Esophagus (tissue), 2 donors: ENCODE measurements at regions not wholly inside any gene's neighbourhood (a gene's known extent, or its start where the extent isn't known, plus 50 kb on each side); places are given as distances from the start of the nearest gene placed in this dataset.

Experiments used
- H3K27ac ChIP-seq, 2 donors: one replicate each; pipeline ENCODE4 v1.5.1; 2013; ENCODE audit warnings: low read depth in 2 of 2, mild to moderate bottlenecking in 2 of 2, inconsistent platforms in 1 of 2, low read length in 1 of 2, moderate library complexity in 1 of 2
- H3K27me3 ChIP-seq, 2 donors: one replicate each; pipeline ENCODE4 v1.6.1; 2013; ENCODE audit warnings: low read length in 2 of 2, control low read depth in 1 of 2, mild to moderate bottlenecking in 1 of 2; ENCODE audit not compliant: insufficient read depth in 2 of 2, control insufficient read depth in 1 of 2
- H3K36me3 ChIP-seq, 2 donors: one replicate each; pipeline ENCODE4 v1.6.1; 2013; ENCODE audit warnings: low read length in 1 of 2; ENCODE audit not compliant: control insufficient read depth in 2 of 2, insufficient read depth in 2 of 2
- H3K4me1 ChIP-seq, 2 donors: one replicate each; pipeline ENCODE4 v1.6.1; 2013; ENCODE audit warnings: low read length in 1 of 2; ENCODE audit not compliant: control insufficient read depth in 2 of 2, insufficient read depth in 2 of 2
- H3K4me3 ChIP-seq, 2 donors: one replicate each; pipeline ENCODE4 v1.5.1; 2013; ENCODE audit warnings: low read length in 2 of 2, mild to moderate bottlenecking in 2 of 2, low read depth in 1 of 2, moderate library complexity in 1 of 2
- H3K9me3 ChIP-seq, 2 donors: one replicate each; pipeline ENCODE4 v1.6.1; 2013; ENCODE audit warnings: mild to moderate bottlenecking in 2 of 2, low read depth in 1 of 2, low read length in 1 of 2, moderate library complexity in 1 of 2; ENCODE audit not compliant: control insufficient read depth in 2 of 2, insufficient read depth in 1 of 2
- WGBS, 2 donors: extraction: QIAGEN DNeasy Blood & Tissue Kit; methylation state at CpG; one replicate each; pipeline ENCODE4 v1.1.7; 2013; 5-methylcytosine and 5-hydroxymethylcytosine counted together
- donor health status: healthy with polysubstance abuse.
- donor health status: Bipolar disorder and iron deficiency.

GRCh38 chr6:1481286-1481685 is 91.9 kb downstream of the FOXF2 start:
- no peak overlapping the region for H3K4me3 ChIP-seq
- H3K36me3 ChIP-seq, result no peaks in the 10 kb centered on the region
- H3K27ac ChIP-seq, result no peak overlapping the region
- peaks cover 0 to 3% of the 10 kb centered on the region in 2 donors for H3K4me1 ChIP-seq
- H3K9me3 ChIP-seq, result no peaks in the 10 kb centered on the region
- no peaks in the 10 kb centered on the region for H3K27me3 ChIP-seq
- WGBS, 2 donors, result 61 to 71% methylated on average over 1 of the region's 1 CpG

DNA sequence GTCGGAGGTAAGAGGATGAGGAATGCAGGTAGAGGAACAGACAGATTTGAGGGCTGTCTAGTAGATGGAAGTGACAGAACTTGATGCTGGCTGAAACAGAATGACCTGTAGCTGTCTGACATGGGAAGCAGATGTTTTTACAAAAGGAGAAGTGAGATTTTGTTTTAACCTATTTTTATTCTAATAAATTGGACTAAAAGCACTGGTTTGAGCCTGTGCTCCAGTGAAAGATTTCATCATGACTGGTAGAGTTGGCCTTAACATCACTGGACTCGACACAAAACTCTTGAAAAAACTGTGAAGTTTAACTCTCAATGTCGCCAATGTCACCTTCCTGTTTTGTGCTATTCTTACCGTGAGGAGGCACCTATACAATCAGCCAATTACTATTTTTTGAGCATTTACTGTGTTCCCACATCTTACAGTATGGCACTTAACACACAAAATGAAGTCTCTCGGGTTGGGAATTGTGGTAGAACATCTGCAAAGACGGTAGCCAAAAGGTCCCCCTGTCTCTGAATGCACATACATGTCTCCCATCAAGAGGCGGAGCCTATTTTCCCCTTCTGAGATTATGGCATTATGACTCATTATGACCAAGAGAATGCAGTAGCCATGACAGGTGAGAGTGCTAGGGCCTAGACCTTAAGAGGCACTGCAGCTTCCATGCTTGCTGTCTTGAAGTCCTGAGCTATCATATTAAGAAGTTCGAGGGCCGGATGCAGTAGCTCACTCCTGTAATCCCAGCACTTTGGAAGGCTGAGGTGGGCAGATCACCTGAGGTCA is 93.2 kb downstream of the FOXF2 start:
- 89 to 90% methylated on average over 9 of the region's 9 CpGs for WGBS, 2 donors
- Histone ChIP-seq H3K4me1 (peaks cover 0 to 5% of the 10 kb centered on the region in 2 donors), H3K27me3 (no peaks in the 10 kb centered on the region), H3K9me3 (no peaks in the 10 kb centered on the region), H3K27ac (no peak overlapping the region), H3K4me3 (no peak overlapping the region), H3K36me3 (no peaks in the 10 kb centered on the region)

DNA sequence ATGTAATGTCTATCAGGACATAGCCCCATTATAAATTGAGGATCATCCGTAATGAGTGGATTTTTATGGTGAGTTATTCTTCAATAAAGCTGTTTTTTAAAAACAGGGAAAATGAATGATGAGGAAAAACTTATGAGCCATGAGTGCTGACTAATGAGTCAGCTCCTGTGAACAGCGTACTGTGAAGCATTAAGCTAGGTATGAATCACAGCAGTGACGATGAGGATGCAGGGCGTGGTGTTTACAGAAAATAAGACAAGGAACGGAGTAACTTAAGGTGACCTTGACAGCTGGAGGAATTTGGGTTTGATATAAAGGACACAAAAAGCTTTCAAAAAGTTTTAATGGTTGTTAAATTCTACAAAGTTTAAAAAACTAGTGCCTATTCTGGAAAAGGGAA is 96.3 kb downstream of the FOXF2 start:
- WGBS, 2 donors, result 44 to 55% methylated on average over 5 of the region's 5 CpGs
- H3K27me3 ChIP-seq, result no peaks in the 10 kb centered on the region
- H3K27ac ChIP-seq, result peak overlapping the region; percentile 15 to 74
- H3K4me3 ChIP-seq, result no peak overlapping the region
- peaks cover 0 to 5% of the 10 kb centered on the region in 2 donors for H3K4me1 ChIP-seq
- no peaks in the 10 kb centered on the region for H3K9me3 ChIP-seq
- H3K36me3 ChIP-seq, result no peaks in the 10 kb centered on the region

- Histone ChIP-seq H3K9me3 (no peaks in the 10 kb centered on the region), H3K36me3 (no peaks in the 10 kb centered on the region), H3K4me1 (peaks cover 0 to 5% of the 10 kb centered on the region in 2 donors), H3K27ac (peak overlapping the region; percentile 15 to 74), H3K27me3 (no peaks in the 10 kb centered on the region), H3K4me3 (no peak overlapping the region)
- 68 to 79% methylated on average over 1 of the region's 1 CpG for WGBS, 2 donors
Measured at GRCh38 chr6:1486387-1486786, 97.0 kb downstream of the FOXF2 start.

- no peaks in the 10 kb centered on the region for H3K9me3 ChIP-seq
- H3K36me3 ChIP-seq, result no peaks in the 10 kb centered on the region
- H3K27me3 ChIP-seq, result no peaks in the 10 kb centered on the region
- H3K4me3 ChIP-seq, result no peak overlapping the region
- no peak overlapping the region for H3K27ac ChIP-seq
- peaks cover 0 to 5% of the 10 kb centered on the region in 2 donors for H3K4me1 ChIP-seq
- 70 to 82% methylated on average over 4 of the region's 4 CpGs for WGBS, 2 donors
Measured at GRCh38 chr6:1487239-1487638, 97.9 kb downstream of the FOXF2 start.

DNA sequence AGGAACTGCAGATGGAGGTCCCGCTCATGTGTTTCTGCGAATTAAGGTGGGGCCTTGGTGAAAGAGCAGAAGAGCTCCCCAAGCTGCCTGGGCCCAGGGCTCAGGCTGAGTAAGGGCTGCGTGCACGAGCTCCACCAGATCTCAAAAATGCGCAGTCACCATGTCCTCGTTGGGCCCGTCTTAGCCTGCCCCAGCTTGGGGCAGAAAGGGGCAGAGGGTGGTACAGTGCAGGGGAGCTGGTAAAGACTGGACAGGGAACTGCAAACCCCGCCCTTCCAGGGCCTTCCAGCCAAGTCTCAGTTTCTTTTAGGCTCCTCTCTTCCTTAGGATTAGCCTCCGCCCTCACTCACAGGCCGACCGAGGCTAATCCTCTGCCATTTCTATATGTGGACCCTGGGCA is 101.6 kb downstream of the FOXF2 start:
- peaks cover 0 to 4% of the 10 kb centered on the region in 2 donors for H3K4me1 ChIP-seq
- no peaks in the 10 kb centered on the region for H3K36me3 ChIP-seq
- H3K9me3 ChIP-seq, result peaks cover 4 to 7% of the 10 kb centered on the region in 2 donors
- H3K27ac ChIP-seq, result no peak overlapping the region
- H3K27me3 ChIP-seq, result no peaks in the 10 kb centered on the region
- H3K4me3 ChIP-seq, result no peak overlapping the region
- 92 to 94% methylated on average over 11 of the region's 11 CpGs for WGBS, 2 donors

GRCh38 chr6:1491591-1492319 is 102.4 kb downstream of the FOXF2 start:
- no peaks in the 10 kb centered on the region for H3K27me3 ChIP-seq
- H3K4me1 ChIP-seq, result no peaks in the 10 kb centered on the region
- 83 to 89% methylated on average over 10 of the region's 10 CpGs for WGBS, 2 donors
- H3K36me3 ChIP-seq, result no peaks in the 10 kb centered on the region
- H3K9me3 ChIP-seq, result peaks cover 5 to 8% of the 10 kb centered on the region in 2 donors
- no peak overlapping the region for H3K27ac ChIP-seq
- no peak overlapping the region for H3K4me3 ChIP-seq

DNA sequence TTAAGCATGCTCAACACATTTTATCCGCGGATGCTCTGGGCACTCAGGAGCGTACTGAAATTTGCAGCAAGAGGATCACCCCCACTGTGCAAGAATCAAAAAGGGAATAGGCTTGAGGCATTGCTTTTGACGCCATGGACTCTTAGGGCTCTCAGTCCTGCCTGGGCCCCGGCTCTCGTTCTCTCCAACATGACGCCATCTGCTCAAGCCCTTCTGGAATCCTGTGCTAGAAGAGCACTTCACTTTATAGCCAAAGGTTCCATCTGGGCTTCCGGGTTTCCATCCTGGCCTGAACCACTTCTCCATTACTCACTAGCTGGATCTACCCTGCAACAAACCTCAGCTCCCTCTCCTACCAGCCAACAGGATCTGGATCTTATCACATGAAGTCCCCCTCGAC is 105.3 kb downstream of the FOXF2 start:
- no peaks in the 10 kb centered on the region for H3K27me3 ChIP-seq
- H3K4me3 ChIP-seq, result no peak overlapping the region
- no peaks in the 10 kb centered on the region for H3K36me3 ChIP-seq
- 90 to 94% methylated on average over 9 of the region's 9 CpGs for WGBS, 2 donors
- no peak overlapping the region for H3K27ac ChIP-seq
- H3K9me3 ChIP-seq, result peaks cover 5 to 8% of the 10 kb centered on the region in 2 donors
- no peaks in the 10 kb centered on the region for H3K4me1 ChIP-seq

DNA sequence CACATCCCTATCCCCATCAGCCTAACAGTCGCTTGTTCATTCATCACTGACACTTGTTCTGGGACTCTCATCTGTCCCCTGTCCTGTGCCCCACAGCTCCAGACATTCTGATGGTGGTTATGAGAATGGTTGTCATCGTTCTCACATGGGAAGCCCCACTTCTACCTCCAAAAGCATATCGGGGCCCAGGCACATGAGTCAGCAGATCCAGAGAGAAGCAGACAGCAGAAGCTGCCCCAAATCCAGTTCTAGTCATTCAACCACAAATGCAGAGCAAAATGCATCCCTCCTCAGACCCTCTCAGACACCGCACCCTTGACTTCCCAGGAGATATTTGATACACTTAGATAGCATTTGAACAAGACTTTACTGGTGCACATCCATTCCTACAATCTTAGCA is 106.0 kb downstream of the FOXF2 start:
- H3K4me1 ChIP-seq, result no peaks in the 10 kb centered on the region
- 86 to 91% methylated on average over 4 of the region's 4 CpGs for WGBS, 2 donors
- H3K27ac ChIP-seq, result no peak overlapping the region

More for the DNA sequence above, 106.0 kb downstream of the FOXF2 start:
- Histone ChIP-seq H3K4me3 (no peak overlapping the region), H3K27me3 (no peaks in the 10 kb centered on the region), H3K9me3 (peaks cover 5 to 8% of the 10 kb centered on the region in 2 donors), H3K36me3 (no peaks in the 10 kb centered on the region)
